AG04449 (cell line): ENCODE measurements at regions not wholly inside any gene's neighbourhood (a gene's known extent, or its start where the extent isn't known, plus 50 kb on each side); places are given as distances from the start of the nearest gene placed in this dataset.

ENCODE experiments used
- CTCF ChIA-PET: fragments of 350-600 bp; formaldehyde crosslinking; extraction: SDS; loops from one replicate; lab custom pipeline; 2021; ENCODE audit warnings: antibody characterized with exemption; lab: Yijun Ruan, JAX
- POLR2A ChIA-PET: fragments of 400-600, 350-600 bp; formaldehyde crosslinking; extraction: SDS; loops from one replicate; lab custom pipeline; 2020; ENCODE audit warnings: antibody characterized with exemption, inconsistent platforms; lab: Yijun Ruan, JAX
- DNase-seq: peaks from one replicate; pipeline ENCODE4 v3.0.0-alpha.2; 2010; ENCODE audit warnings: low read depth, low spot score
- H3K4me3 ChIP-seq: 2 replicates; pipeline ENCODE4 v1.5.1; 2011; ENCODE audit warnings: low read depth, mild to moderate bottlenecking, control low read depth, low read length
- TF ChIP-seq, protein P1 (sequence below): IDR thresholded peaks from one replicate; pipeline ENCODE4 v1.5.1; 2011; ENCODE audit warnings: mild to moderate bottlenecking, moderate library complexity, low read length, control low read depth, inconsistent platforms; ENCODE audit not compliant: insufficient read depth; ENCODE audit errors: missing control alignments

DNA sequence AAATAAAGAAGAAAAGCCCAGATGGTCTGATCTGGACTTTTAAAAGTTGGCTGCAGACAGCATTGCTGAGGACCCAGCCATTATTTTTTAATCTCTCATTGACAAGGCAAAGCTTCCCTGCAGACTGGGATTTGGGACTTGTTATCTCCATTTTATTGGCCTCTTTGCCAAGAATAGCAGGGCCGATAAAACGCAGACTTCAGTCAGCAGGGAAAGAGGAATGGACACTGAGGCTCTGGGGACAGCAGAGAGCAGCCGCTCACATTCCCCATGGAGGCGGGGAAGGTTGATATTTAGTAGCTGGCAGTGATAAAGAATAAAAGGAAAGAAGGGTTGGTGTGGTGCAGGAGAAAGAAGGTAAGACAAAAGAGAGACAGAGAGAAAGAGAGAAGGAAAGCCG lies 350.1 kb upstream of the PIK3C3 start:
- POLR2A ChIA-PET: no interaction called here
- CTCF ChIA-PET: no interaction called here
- no peak overlapping the region for H3K4me3 ChIP-seq
- no peak for DNase-seq
- TF ChIP-seq, protein P1, sequence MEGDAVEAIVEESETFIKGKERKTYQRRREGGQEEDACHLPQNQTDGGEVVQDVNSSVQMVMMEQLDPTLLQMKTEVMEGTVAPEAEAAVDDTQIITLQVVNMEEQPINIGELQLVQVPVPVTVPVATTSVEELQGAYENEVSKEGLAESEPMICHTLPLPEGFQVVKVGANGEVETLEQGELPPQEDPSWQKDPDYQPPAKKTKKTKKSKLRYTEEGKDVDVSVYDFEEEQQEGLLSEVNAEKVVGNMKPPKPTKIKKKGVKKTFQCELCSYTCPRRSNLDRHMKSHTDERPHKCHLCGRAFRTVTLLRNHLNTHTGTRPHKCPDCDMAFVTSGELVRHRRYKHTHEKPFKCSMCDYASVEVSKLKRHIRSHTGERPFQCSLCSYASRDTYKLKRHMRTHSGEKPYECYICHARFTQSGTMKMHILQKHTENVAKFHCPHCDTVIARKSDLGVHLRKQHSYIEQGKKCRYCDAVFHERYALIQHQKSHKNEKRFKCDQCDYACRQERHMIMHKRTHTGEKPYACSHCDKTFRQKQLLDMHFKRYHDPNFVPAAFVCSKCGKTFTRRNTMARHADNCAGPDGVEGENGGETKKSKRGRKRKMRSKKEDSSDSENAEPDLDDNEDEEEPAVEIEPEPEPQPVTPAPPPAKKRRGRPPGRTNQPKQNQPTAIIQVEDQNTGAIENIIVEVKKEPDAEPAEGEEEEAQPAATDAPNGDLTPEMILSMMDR: no peak

DNA sequence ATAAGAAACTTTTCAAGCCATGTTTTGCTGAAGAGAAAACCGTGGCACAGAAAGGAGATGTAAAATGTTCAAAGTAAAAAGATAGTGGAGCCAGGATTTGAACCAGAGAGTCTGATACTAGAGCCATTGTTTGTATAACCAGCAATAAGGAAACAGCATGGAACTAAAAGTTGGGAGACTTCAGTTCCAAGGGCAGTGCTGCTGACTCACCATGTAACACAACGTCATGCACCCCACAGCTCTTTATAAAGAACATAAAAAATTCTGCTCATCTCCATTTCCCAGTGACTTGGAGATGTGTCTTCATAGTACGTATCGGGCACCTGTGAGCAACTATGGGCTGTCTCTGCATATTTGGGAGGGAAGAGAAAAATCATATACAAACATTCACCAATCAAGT lies 353.0 kb upstream of the PIK3C3 start:
- TF ChIP-seq, protein P1: no peak
- ChIA-PET POLR2A (no interaction called here), CTCF (no interaction called here)
- H3K4me3 ChIP-seq: no peak overlapping the region
- no peak for DNase-seq

DNA sequence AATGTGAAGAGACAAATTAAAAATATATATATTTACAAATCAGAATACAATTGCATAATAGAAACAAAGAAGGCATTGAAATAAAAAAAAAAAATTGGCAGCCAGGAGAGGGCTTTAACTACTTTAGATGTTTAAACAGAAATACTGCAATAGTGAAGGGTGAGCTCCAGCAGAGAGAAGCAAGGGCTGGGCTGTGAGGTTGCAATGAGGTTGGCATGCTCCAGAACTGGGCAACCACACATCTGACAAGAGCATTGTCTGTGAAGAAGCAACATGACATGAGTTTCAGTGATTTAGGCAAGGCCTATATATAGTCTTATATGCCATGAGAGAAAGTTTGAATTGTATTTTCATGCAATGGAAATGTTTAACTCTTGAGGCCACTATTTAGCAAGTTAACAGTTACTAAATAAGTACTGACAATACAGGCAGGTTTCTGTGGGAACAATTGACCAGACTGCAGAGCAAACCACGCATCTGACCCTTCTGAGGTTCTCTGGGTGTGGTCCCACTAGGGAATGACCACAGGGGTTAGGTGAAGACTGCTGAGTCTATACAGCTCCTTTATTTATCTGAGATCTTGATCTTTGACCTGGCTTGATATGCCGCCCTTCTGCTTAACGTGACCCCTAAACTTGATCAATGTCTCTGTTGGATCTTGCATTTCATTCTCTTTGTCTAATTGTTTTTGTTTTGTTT lies 354.2 kb upstream of the PIK3C3 start:
- CTCF ChIA-PET: no interaction called here
- POLR2A ChIA-PET: no interaction called here
- TF ChIP-seq, protein P1: no peak
- H3K4me3 ChIP-seq: no peak overlapping the region
- DNase-seq: no peak

DNA sequence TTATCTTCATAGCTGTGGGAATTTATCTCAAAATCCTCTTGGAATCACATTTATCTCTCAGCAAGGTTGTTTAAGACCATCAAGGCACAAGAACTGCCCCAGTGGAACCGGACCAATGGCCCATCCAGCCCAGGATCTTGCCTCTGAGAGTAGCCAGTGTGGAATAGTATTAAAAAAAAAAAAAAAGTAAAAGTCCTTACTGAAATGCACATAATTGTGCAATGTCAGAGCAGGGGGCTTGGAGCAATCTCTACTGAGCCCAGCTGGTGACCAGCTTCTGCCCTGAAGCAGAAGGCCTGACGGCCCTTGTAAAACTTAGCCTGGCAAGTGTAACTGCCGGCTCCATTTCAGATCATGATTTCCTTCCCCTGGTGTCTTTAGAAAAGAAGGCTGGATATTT lies 355.6 kb upstream of the PIK3C3 start:
- no peak overlapping the region for H3K4me3 ChIP-seq
- POLR2A ChIA-PET: no interaction called here
- TF ChIP-seq, protein P1: no peak
- CTCF ChIA-PET: no interaction called here
- no peak for DNase-seq

DNA sequence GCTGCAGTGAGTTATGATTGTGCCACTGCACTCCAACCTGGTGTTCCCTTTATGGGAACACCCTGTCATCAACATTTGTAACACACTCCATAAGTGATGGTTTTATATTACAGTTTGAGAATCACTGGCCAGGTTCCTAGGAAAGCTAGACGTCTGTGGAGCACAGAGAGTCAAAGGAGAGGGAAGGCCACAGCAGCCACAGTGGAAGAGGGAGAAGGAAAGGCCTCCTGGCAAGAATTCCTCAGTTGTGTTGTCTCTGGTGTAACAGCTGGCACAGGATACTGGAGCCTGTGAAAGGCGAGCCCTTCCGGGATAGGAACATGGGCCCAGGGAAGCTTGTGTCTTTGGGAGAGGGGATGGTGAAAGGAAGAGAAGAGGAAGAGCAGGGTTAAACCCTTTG lies 360.5 kb upstream of the PIK3C3 start:
- DNase-seq: no peak
- CTCF ChIA-PET: no interaction called here
- H3K4me3 ChIP-seq: no peak overlapping the region
- POLR2A ChIA-PET: no interaction called here
- TF ChIP-seq, protein P1: no peak

DNA sequence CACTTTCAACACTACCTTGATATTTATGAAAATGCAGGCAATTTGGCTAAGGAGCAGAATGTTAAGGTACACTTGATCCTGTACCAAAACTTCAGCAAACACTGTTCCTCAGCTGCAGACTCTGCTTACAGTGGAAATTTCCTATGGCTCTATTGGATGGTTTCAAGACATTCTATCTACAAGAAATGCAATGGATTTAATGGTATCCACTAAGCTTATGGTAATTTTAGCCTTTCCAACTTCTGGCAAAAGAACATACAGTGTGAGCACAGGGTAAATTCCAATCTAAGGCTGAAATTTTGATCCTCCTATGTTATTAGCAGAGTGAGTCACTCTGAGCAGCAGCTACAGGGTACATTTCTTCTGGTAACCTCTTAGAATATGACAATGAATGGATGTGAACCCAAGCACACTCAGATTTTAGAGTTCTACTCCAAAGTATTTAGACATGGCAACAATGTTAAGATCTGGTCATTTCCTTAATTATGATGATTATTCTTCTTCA lies 361.8 kb upstream of the PIK3C3 start:
- ChIA-PET POLR2A (no interaction called here), CTCF (no interaction called here)
- DNase-seq: no peak
- no peak overlapping the region for H3K4me3 ChIP-seq
- TF ChIP-seq, protein P1: no peak
